ENCODE measurements at regions not wholly inside any gene's neighbourhood (a gene's known extent, or its start where the extent isn't known, plus 50 kb on each side); places are given as distances from the start of the nearest gene placed in this dataset.

GRCh38 chr6:27061235-27061993 is 186.1 kb upstream of the PRSS16 start:
- TF ChIP-seq CTCF (IDR thresholded peaks at IDR 0.05; ENCODE audit: low read depth, low read length) = no peak
- TF ChIP-seq MAX (IDR thresholded peaks at IDR 0.05; ENCODE audit: low read depth, low read length) = no peak
- no peak for TF ChIP-seq POLR2A (IDR thresholded peaks at IDR 0.05; ENCODE audit: extremely low read depth, insufficient read length)

Data from NB4 (cell line).